Body of pancreas (tissue), 4 donors: ENCODE measurements at regions not wholly inside any gene's neighbourhood (a gene's known extent, or its start where the extent isn't known, plus 50 kb on each side); places are given as distances from the start of the nearest gene placed in this dataset.

ENCODE experiments used
- ATAC-seq: fragments of 150-250 bp; one replicate; pipeline ENCODE4 v1.9.1; 2016
- DNase-seq, 4 donors: peaks; one replicate each; pipeline ENCODE4 v3.0.0-alpha.2; 2019
- H3K27ac ChIP-seq, 4 donors: fragments of 200-600 bp; sonication (generic); 1 replicate in 3 of 4; 2 replicates in 1 of 4; pipeline versions ENCODE4 v1.5.1 to v1.6.1; 2016 to 2019; ENCODE audit warnings: mild to moderate bottlenecking in 1 of 4, mixed read lengths in 1 of 4, moderate library complexity in 1 of 4
- H3K27me3 ChIP-seq, 2 donors: fragments of 200-600 bp; sonication (generic); one replicate each; pipeline ENCODE4 v1.6.0; 2016; ENCODE audit warnings: mild to moderate bottlenecking in 1 of 2
- H3K36me3 ChIP-seq, 2 donors: fragments of 200-600 bp; sonication (generic); replicated peaks in 1 of 2; 2 replicates each; pipeline ENCODE4 v1.5.1; 2016; ENCODE audit warnings: low read depth in 2 of 2; ENCODE audit not compliant: insufficient read depth in 1 of 2
- H3K4me1 ChIP-seq: fragments of 200-600 bp; sonication (generic); one replicate; pipeline ENCODE4 v1.6.0; 2016
- H3K4me3 ChIP-seq, 2 donors: fragments of 200-600 bp; sonication (generic); 1 replicate in 1 of 2; 2 replicates in 1 of 2; pipeline ENCODE4 v1.5.1; 2016 to 2019
- H3K9me3 ChIP-seq, 3 donors: fragments of 200-600 bp; sonication (generic); 1 replicate in 2 of 3; 2 replicates in 1 of 3; pipeline ENCODE4 v1.5.1; 2016
- CTCF ChIP-seq, 7 experiments: fragments of 450-650 bp in 4 of 7; fragments of 200-600 bp in 3 of 7; sonication (generic) in 3 of 7; IDR thresholded peaks; one replicate each; pipeline ENCODE4 v1.5.1; 2016 to 2019; ENCODE audit warnings: antibody characterized with exemption in 7 of 7
- POLR2A ChIP-seq, 3 donors: fragments of 450-650 bp; IDR thresholded peaks; one replicate each; pipeline ENCODE4 v1.6.1; 2016; ENCODE audit warnings: antibody characterized with exemption in 3 of 3, mild to moderate bottlenecking in 2 of 3
- WGBS, 2 donors: methylation state at CpG; one replicate each; pipeline ENCODE4 v1.1.5; 2017; 5-methylcytosine and 5-hydroxymethylcytosine counted together
- intact Hi-C: fragments of 100-400 bp; cut with DNase I; formaldehyde crosslinking; loops from one replicate; pipeline ENCODE4 v1.15.1; 2023

- ATAC-seq (no peak), DNase-seq (no peak)
- Histone ChIP-seq H3K27ac (no peak overlapping the region), H3K9me3 (no peaks in the 10 kb centered on the region), H3K4me1 (no peaks in the 10 kb centered on the region), H3K36me3 (no peaks in the 10 kb centered on the region), H3K4me3 (no peak overlapping the region), H3K27me3 (no peaks in the 10 kb centered on the region)
- no peak for TF ChIP-seq POLR2A (IDR thresholded peaks at IDR 0.05)
- TF ChIP-seq CTCF (IDR thresholded peaks at IDR 0.05) = no peak
- WGBS, 2 donors = 63 to 68% methylated on average over 2 of the region's 2 CpGs
- intact Hi-C loops = no loop called here
Measured at GRCh38 chr7:114789161-114789560, 132.7 kb upstream of the MDFIC start.

GRCh38 chr7:114789871-114790311, 132.0 kb upstream of the MDFIC start:
- intact Hi-C loops = no loop called here
- DNase-seq = no peak
- TF ChIP-seq POLR2A (IDR thresholded peaks at IDR 0.05) = no peak
- TF ChIP-seq CTCF (IDR thresholded peaks at IDR 0.05) = no peak
- no peak overlapping the region for H3K4me3 ChIP-seq
- no peak for ATAC-seq
- no peaks in the 10 kb centered on the region for H3K9me3 ChIP-seq
- H3K27ac ChIP-seq = no peak overlapping the region
- no peaks in the 10 kb centered on the region for H3K36me3 ChIP-seq
- no peaks in the 10 kb centered on the region for H3K27me3 ChIP-seq
- no peaks in the 10 kb centered on the region for H3K4me1 ChIP-seq
- WGBS, 2 donors = 57 to 67% methylated on average over 3 of the region's 3 CpGs

- no peak overlapping the region for H3K4me3 ChIP-seq
- no peak for ATAC-seq
- no peak for DNase-seq
- no peaks in the 10 kb centered on the region for H3K9me3 ChIP-seq
- H3K36me3 ChIP-seq = no peaks in the 10 kb centered on the region
- 48 to 53% methylated on average over 1 of the region's 1 CpG for WGBS, 2 donors
- intact Hi-C loops = no loop called here
- H3K27ac ChIP-seq = no peak overlapping the region
- H3K27me3 ChIP-seq = no peaks in the 10 kb centered on the region
- H3K4me1 ChIP-seq = no peaks in the 10 kb centered on the region
- no peak for TF ChIP-seq POLR2A (IDR thresholded peaks at IDR 0.05)
Measured at GRCh38 chr7:114790521-114790920, 131.4 kb upstream of the MDFIC start.

- Histone ChIP-seq H3K4me1 (no peaks in the 10 kb centered on the region), H3K27ac (no peak overlapping the region), H3K9me3 (no peaks in the 10 kb centered on the region), H3K36me3 (no peaks in the 10 kb centered on the region), H3K27me3 (no peaks in the 10 kb centered on the region), H3K4me3 (no peak overlapping the region)
- TF ChIP-seq CTCF (IDR thresholded peaks at IDR 0.05) = no peak
- TF ChIP-seq POLR2A (IDR thresholded peaks at IDR 0.05) = no peak
- ATAC-seq = no peak
- intact Hi-C loops = no loop called here
- no peak for DNase-seq
- WGBS, 2 donors = 48 to 59% methylated on average over 4 of the region's 4 CpGs
Measured at GRCh38 chr7:114791771-114792170, 130.1 kb upstream of the MDFIC start.

GRCh38 chr7:114793155-114793845, 128.6 kb upstream of the MDFIC start:
- Histone ChIP-seq H3K27me3 (no peaks in the 10 kb centered on the region), H3K4me1 (no peaks in the 10 kb centered on the region), H3K9me3 (no peaks in the 10 kb centered on the region), H3K4me3 (no peak overlapping the region), H3K27ac (no peak overlapping the region), H3K36me3 (no peaks in the 10 kb centered on the region)
- no peak for TF ChIP-seq POLR2A (IDR thresholded peaks at IDR 0.05)
- no peak for TF ChIP-seq CTCF (IDR thresholded peaks at IDR 0.05)
- WGBS, 2 donors = 32 to 40% methylated on average over 5 of the region's 5 CpGs
- intact Hi-C loops = no loop called here
- DNase-seq (no peak), ATAC-seq (no peak)
